Liver (tissue), 8 donors: ENCODE measurements at regions not wholly inside any gene's neighbourhood (a gene's known extent, or its start where the extent isn't known, plus 50 kb on each side); places are given as distances from the start of the nearest gene placed in this dataset.

Experiments
- DNase-seq: peaks from one replicate; pipeline ENCODE4 v3.0.0-alpha.2; 2017; ENCODE audit warnings: low spot score
- H3K27ac ChIP-seq, 2 donors: one replicate each; pipeline ENCODE4 v1.7.0; 2013; ENCODE audit warnings: inconsistent platforms in 2 of 2, low read length in 2 of 2, control low read depth in 1 of 2, low read depth in 1 of 2, mild to moderate bottlenecking in 1 of 2
- H3K27me3 ChIP-seq, 4 donors: one replicate each; pipeline versions ENCODE4 v1.6.1 to v1.7.0; 2013; ENCODE audit warnings: low read length in 3 of 4, inconsistent platforms in 1 of 4, mild to moderate bottlenecking in 1 of 4, moderate library complexity in 1 of 4; ENCODE audit not compliant: control insufficient read depth in 4 of 4, insufficient read depth in 4 of 4
- H3K36me3 ChIP-seq, 4 donors: one replicate each; pipeline versions ENCODE4 v1.6.1 to v1.7.0; 2013; ENCODE audit warnings: low read length in 3 of 4, mild to moderate bottlenecking in 3 of 4, low read depth in 1 of 4, moderate library complexity in 1 of 4; ENCODE audit not compliant: control insufficient read depth in 4 of 4, insufficient read depth in 3 of 4
- H3K4me1 ChIP-seq, 4 donors: one replicate each; pipeline versions ENCODE4 v1.6.1 to v1.7.0; 2013; ENCODE audit warnings: low read length in 3 of 4, mild to moderate bottlenecking in 3 of 4, moderate library complexity in 1 of 4; ENCODE audit not compliant: control insufficient read depth in 4 of 4, insufficient read depth in 4 of 4
- H3K4me3 ChIP-seq, 3 donors: one replicate each; pipeline versions ENCODE4 v1.6.1 to v1.7.0; 2013; ENCODE audit warnings: low read length in 3 of 3, control low read depth in 1 of 3, low read depth in 1 of 3, mild to moderate bottlenecking in 1 of 3
- H3K9ac ChIP-seq, 2 donors: one replicate each; pipeline ENCODE4 v1.7.0; 2013; ENCODE audit warnings: low read length in 2 of 2, mild to moderate bottlenecking in 2 of 2, moderate library complexity in 2 of 2, control low read depth in 1 of 2, low read depth in 1 of 2
- H3K9me3 ChIP-seq, 4 donors: one replicate each; pipeline versions ENCODE4 v1.6.1 to v1.7.0; 2013; ENCODE audit warnings: low read length in 3 of 4; ENCODE audit not compliant: control insufficient read depth in 4 of 4
- ATF3 ChIP-seq: IDR thresholded peaks from 2 replicates; pipeline ENCODE4 v1.6.1; 2016; ENCODE audit warnings: antibody characterized with exemption
- CTCF ChIP-seq: fragments of 150-350 bp; IDR thresholded peaks from 2 replicates; pipeline ENCODE4 v1.5.1; 2017; ENCODE audit warnings: improper control_type of control experiment, low read depth, low read length; ENCODE audit not compliant: missing input control
- FOXA1 ChIP-seq: IDR thresholded peaks from 2 replicates; pipeline ENCODE4 v1.6.1; 2016; ENCODE audit warnings: antibody characterized with exemption
- GABPA ChIP-seq, 2 donors: IDR thresholded peaks in 1 of 2; conservative IDR thresholded peaks in 1 of 2; 2 replicates each; pipeline ENCODE4 v1.6.1; 2016; ENCODE audit warnings: antibody characterized with exemption in 2 of 2, mild to moderate bottlenecking in 1 of 2, moderate library complexity in 1 of 2
- HNF4A ChIP-seq, 2 donors: conservative IDR thresholded peaks; 2 replicates each; pipeline ENCODE4 v1.6.1; 2016; ENCODE audit warnings: antibody characterized with exemption in 2 of 2, mild to moderate bottlenecking in 2 of 2
- JUND ChIP-seq, 2 donors: IDR thresholded peaks; 2 replicates each; pipeline ENCODE4 v1.6.1; 2016; ENCODE audit warnings: antibody characterized with exemption in 2 of 2
- MAX ChIP-seq: IDR thresholded peaks from 2 replicates; pipeline ENCODE4 v1.6.1; 2016; ENCODE audit warnings: antibody characterized with exemption
- NR2F2 ChIP-seq: IDR thresholded peaks from 2 replicates; pipeline ENCODE4 v1.6.1; 2016; ENCODE audit warnings: antibody characterized with exemption
- RAD21 ChIP-seq, 2 donors: IDR thresholded peaks; 2 replicates each; pipeline ENCODE4 v1.6.1; 2016; ENCODE audit warnings: antibody characterized with exemption in 2 of 2, mild to moderate bottlenecking in 2 of 2
- SP1 ChIP-seq: IDR thresholded peaks from 2 replicates; pipeline ENCODE4 v1.6.1; 2018; ENCODE audit warnings: antibody characterized with exemption, mild to moderate bottlenecking
- YY1 ChIP-seq: IDR thresholded peaks from 2 replicates; pipeline ENCODE4 v1.6.1; 2016; ENCODE audit warnings: antibody characterized with exemption, mild to moderate bottlenecking
- ZBTB33 ChIP-seq: IDR thresholded peaks from 2 replicates; pipeline ENCODE4 v1.6.1; 2016; ENCODE audit warnings: antibody characterized with exemption
- WGBS: extraction: QIAGEN DNeasy Blood & Tissue Kit; methylation state at CpG from one replicate; pipeline ENCODE4 v1.1.7; 2013; 5-methylcytosine and 5-hydroxymethylcytosine counted together
- donor health status: healthy.
- donor health status: healthy.
- donor health status: healthy.
- donor health status: healthy.
- donor health status: healthy.

- no peak for TF ChIP-seq CTCF
- no peak for TF ChIP-seq RAD21 (IDR thresholded peaks at IDR 0.05)
- no peak for TF ChIP-seq FOXA1
- TF ChIP-seq JUND (IDR thresholded peaks at IDR 0.05) = no peak
- TF ChIP-seq NR2F2 = no peak
- TF ChIP-seq GABPA (IDR thresholded peaks at IDR 0.05 in 1 of 2, conservative IDR thresholded peaks at IDR 0.05 in 1 of 2) = no peak
- no peak for TF ChIP-seq ZBTB33
Observed at GRCh38 chr2:216932863-216933548, 73.1 kb upstream of the TNP1 start (continued).

GRCh38 chr2:216932113-216932862, 72.4 kb upstream of the TNP1 start:
- H3K27me3 ChIP-seq = no peaks in the 10 kb centered on the region
- WGBS = 74% methylated on average over 2 of the region's 2 CpGs
- H3K9me3 ChIP-seq = no peaks in the 10 kb centered on the region
- H3K4me3 ChIP-seq = no peak overlapping the region
- H3K27ac ChIP-seq = no peak overlapping the region
- H3K4me1 ChIP-seq = no peaks in the 10 kb centered on the region
- no peaks in the 10 kb centered on the region for H3K36me3 ChIP-seq
- H3K9ac ChIP-seq = no peak overlapping the region
- DNase-seq = no peak
- no peak for TF ChIP-seq HNF4A (conservative IDR thresholded peaks at IDR 0.05)
- TF ChIP-seq YY1 = no peak
- no peak for TF ChIP-seq FOXA1
- TF ChIP-seq ATF3 = no peak
- TF ChIP-seq NR2F2 = no peak
- TF ChIP-seq MAX = no peak
- no peak for TF ChIP-seq GABPA (IDR thresholded peaks at IDR 0.05 in 1 of 2, conservative IDR thresholded peaks at IDR 0.05 in 1 of 2)
- no peak for TF ChIP-seq ZBTB33
- TF ChIP-seq SP1 = no peak
